Activated naive CD4-positive, alpha-beta T cell treated with anti-CD3 and anti-CD28 coated beads for 36 hours (primary cell): ENCODE measurements at regions not wholly inside any gene's neighbourhood (a gene's known extent, or its start where the extent isn't known, plus 50 kb on each side); places are given as distances from the start of the nearest gene placed in this dataset.
"Not testable (repeated sequence)": the region's sequence is repeated elsewhere in the genome, so short reads cannot be mapped to it uniquely, and the experiment has no call there.

Source experiments
- CTCF ChIA-PET: fragments of 350-600 bp; sonication (Branson Sonifier 250); formaldehyde crosslinking; loops from one replicate; lab custom pipeline; 2021; ENCODE audit warnings: antibody characterized with exemption; lab: Charles Lee
- DNase-seq: peaks from one replicate; pipeline ENCODE4 v3.0.0-alpha.2; 2020
- H3K27ac Mint-ChIP-seq: one replicate; pipeline ENCODE4 v1.8.0; 2021; ENCODE audit warnings: mild to moderate bottlenecking, mixed read lengths
- H3K27me3 Mint-ChIP-seq: one replicate; pipeline ENCODE4 v1.8.0; 2021; ENCODE audit warnings: low read depth, mixed read lengths
- H3K36me3 Mint-ChIP-seq: one replicate; pipeline ENCODE4 v1.8.0; 2021; ENCODE audit warnings: low read depth, mixed read lengths
- H3K4me1 Mint-ChIP-seq: one replicate; pipeline ENCODE4 v1.8.0; 2021; ENCODE audit warnings: low read depth, mixed read lengths
- H3K4me3 Mint-ChIP-seq: one replicate; pipeline ENCODE4 v1.8.0; 2021; ENCODE audit warnings: mild to moderate bottlenecking, moderate library complexity, mixed read lengths
- H3K9me3 Mint-ChIP-seq: one replicate; pipeline ENCODE4 v1.8.0; 2021; ENCODE audit warnings: mixed read lengths
- intact Hi-C: fragments of 100-400 bp; cut with micrococcal nuclease; formaldehyde crosslinking; loops from one replicate; pipeline ENCODE4 v1.15.1; 2023

DNA sequence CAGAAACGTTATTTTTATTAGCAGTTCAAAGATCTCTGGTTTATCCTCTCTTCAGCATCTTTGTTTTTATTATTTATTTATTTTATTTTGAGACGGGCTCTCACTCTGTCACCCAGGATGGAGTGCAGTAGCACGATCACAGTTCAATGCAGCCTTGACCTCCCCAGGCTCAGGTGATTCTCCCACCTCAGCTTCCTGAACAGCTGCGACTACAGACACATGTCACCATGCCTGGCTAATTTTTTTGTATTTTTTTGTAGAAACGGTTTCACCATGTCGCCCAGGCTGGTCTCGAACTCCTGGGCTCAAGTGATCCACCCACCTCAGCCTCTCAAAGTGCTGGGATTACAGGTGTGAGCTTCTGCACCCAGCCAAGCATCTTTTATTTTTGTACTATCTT, 147.7 kb downstream of the CDRT15L2 start:
- DNase-seq, intact Hi-C loops, H3K27ac Mint-ChIP-seq, H3K4me3 Mint-ChIP-seq, CTCF ChIA-PET, H3K9me3 Mint-ChIP-seq, H3K36me3 Mint-ChIP-seq, H3K4me1 Mint-ChIP-seq, H3K27me3 Mint-ChIP-seq: not testable (repeated sequence)

DNA sequence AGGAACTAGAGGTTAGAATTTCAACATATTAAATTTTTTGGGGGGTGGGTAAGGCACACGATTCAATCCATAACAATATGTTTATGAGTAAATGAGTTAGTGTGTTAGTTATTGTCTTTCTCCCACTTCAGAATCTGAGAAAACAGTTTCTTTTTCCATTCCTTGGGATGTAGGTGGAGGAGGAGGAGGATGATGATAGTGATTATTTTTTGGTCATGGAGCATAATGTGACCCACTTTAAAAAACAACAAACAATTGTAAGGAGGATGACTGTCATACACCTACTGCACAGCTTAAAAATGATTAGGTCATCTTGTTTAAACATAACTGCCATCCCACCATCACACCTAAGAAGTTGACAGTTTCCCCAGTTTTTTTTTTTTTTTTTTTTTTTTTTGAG, 148.7 kb downstream of the CDRT15L2 start:
- no peak overlapping the region for H3K27ac Mint-ChIP-seq
- no peaks in the 10 kb centered on the region for H3K9me3 Mint-ChIP-seq
- CTCF ChIA-PET = no interaction called here
- intact Hi-C loops = no loop called here
- no peaks in the 10 kb centered on the region for H3K36me3 Mint-ChIP-seq
- no peaks in the 10 kb centered on the region for H3K4me1 Mint-ChIP-seq
- no peak overlapping the region for H3K4me3 Mint-ChIP-seq
- no peak for DNase-seq
- peaks cover 5% of the 10 kb centered on the region for H3K27me3 Mint-ChIP-seq

DNA sequence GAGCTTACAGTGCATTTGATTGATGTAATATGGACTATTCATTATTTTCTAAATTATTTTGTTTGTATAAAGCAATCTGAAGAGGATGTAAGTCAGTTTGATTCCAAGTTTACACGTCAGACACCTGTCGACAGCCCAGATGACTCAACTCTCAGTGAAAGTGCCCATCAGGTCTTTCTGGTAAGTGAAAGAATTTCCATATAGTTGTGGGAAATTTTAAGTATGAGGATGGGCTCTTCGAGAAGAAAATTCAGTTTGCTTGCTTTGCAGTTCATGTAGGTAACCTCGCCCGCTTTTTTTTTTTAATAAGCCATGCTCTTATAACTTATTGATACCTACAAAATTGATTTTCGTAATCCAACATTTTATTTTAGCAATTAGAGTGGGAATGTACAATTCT, 151.6 kb downstream of the CDRT15L2 start:
- intact Hi-C loops, H3K4me3 Mint-ChIP-seq, H3K9me3 Mint-ChIP-seq, H3K27ac Mint-ChIP-seq, H3K27me3 Mint-ChIP-seq, DNase-seq, H3K36me3 Mint-ChIP-seq, H3K4me1 Mint-ChIP-seq, CTCF ChIA-PET: not testable (repeated sequence)

DNA sequence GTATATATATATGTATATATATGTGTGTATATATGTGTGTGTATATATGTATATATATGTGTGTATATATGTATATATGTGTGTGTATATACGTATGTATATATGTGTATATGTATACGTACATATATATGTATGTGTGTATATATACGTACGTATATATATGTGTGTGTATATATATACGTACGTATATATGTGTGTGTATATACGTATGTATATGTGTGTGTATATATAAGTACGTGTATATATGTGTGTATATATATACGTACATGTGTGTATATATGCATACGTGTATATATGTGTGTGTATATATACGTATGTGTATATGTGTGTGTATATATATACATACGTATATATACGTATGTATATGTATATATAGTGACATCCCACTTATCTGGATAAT, 154.4 kb downstream of the CDRT15L2 start:
- no peak overlapping the region for H3K27ac Mint-ChIP-seq
- H3K27me3 Mint-ChIP-seq = peaks cover 1% of the 10 kb centered on the region
- no peaks in the 10 kb centered on the region for H3K9me3 Mint-ChIP-seq
- CTCF ChIA-PET = no interaction called here
- intact Hi-C loops = no loop called here
- no peak overlapping the region for H3K4me3 Mint-ChIP-seq
- no peak for DNase-seq
- no peaks in the 10 kb centered on the region for H3K36me3 Mint-ChIP-seq
- no peaks in the 10 kb centered on the region for H3K4me1 Mint-ChIP-seq

DNA sequence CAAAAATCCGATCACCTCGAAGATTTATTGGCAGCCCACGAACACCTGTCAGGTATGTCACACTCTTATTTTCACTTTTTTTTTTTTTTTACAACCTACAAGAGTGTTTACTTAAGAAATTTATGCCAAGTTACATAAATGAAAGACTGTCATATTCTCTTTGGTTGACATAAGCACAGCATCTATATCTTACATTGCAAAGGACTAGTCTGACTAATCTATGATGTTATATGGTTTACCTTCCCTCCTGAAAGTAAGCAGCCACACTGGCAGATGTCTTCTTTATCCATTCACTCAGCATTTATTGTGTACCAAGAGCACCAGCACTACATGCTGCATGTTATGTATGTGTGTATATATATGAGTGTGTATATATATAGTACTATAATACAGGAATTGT, 156.3 kb downstream of the CDRT15L2 start:
- H3K4me1 Mint-ChIP-seq = no peaks in the 10 kb centered on the region

DNA sequence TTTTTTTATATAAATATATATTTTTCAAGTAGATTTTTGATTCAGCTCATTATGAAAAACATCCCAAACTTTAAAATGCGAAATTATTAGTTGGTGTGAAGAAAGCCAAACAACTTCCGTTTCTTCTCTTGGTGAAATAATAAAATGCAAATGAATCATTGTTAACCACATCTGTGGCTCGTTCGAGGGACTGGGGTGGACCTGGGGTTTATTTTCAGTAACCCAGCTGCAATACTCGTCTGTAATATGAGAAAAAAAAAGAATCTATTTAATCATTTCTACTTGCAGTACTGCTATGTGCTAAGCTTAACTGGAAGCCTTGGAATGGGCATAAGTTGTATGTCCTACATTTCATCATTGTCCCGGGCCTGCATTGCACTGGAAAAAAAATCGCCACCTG, 158.1 kb downstream of the CDRT15L2 start:
- H3K36me3 Mint-ChIP-seq, H3K27ac Mint-ChIP-seq, H3K4me3 Mint-ChIP-seq, H3K27me3 Mint-ChIP-seq, H3K9me3 Mint-ChIP-seq, intact Hi-C loops, H3K4me1 Mint-ChIP-seq, CTCF ChIA-PET, DNase-seq: not testable (repeated sequence)

More for the DNA sequence above, 156.3 kb downstream of the CDRT15L2 start:
- CTCF ChIA-PET = no interaction called here
- no peak for DNase-seq
- H3K4me3 Mint-ChIP-seq = no peak overlapping the region
- no peaks in the 10 kb centered on the region for H3K9me3 Mint-ChIP-seq
- no peaks in the 10 kb centered on the region for H3K36me3 Mint-ChIP-seq
- peaks cover 3% of the 10 kb centered on the region for H3K27me3 Mint-ChIP-seq
- H3K27ac Mint-ChIP-seq = no peak overlapping the region
- intact Hi-C loops = no loop called here

DNA sequence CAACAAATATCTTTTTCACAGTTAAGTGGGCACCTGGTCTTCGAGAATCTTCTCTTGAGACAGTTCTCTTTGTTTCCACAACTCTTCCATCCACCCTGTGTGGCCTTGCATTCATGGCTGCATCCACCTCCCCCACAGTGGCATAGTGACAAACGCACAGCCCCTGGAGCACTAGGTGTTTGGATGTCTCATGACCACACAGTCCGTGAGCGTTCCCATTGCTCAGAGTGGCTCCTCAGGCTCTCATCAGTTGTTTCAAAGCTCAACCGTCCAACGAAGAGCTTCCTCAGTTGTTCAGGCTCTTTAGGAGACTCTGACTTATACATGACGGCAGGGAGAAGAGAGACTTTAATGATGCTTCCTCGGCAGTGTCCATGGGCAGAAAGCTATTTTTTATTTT, 191.6 kb downstream of the CDRT15L2 start:
- DNase-seq = no peak
- intact Hi-C loops = no loop called here

DNA sequence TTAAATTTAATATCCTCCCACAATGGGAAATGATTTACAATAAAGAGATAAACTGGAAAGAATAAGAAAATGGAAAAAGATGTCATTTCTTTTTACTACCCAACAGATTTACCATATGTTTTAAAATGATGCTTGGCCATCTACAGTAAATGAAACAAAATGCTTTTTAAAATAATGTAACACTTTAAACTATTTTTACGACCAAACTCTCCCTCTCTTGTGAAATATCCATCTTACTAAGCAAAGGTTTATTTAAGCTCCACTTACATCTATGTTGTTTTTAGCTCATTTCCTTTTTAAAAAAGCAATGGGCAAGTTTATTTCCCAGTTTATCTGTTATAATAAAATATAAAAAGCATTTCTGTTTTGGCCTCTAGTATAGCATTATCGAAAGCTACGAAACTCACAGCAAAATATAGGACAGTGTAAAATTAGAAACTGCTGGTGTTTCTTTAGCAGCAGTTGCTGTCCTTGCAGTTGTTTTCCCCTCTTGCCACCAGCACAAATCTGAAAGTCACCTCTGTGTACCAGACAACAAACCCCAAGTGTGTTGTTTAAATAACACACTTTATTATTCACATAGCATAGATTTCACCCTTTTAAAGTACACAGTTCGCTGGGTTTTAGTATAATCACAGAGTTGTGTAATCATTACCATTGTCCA, 195.1 kb downstream of the CDRT15L2 start:
- Mint-ChIP-seq H3K27me3 (peaks cover 3% of the 10 kb centered on the region), H3K4me1 (no peaks in the 10 kb centered on the region)

More for the DNA sequence above, 191.6 kb downstream of the CDRT15L2 start:
- H3K27ac Mint-ChIP-seq = no peak overlapping the region
- H3K9me3 Mint-ChIP-seq = no peaks in the 10 kb centered on the region
- H3K4me3 Mint-ChIP-seq = no peak overlapping the region
- no peaks in the 10 kb centered on the region for H3K36me3 Mint-ChIP-seq
- CTCF ChIA-PET = no interaction called here
- H3K27me3 Mint-ChIP-seq = peaks cover 3% of the 10 kb centered on the region
- no peaks in the 10 kb centered on the region for H3K4me1 Mint-ChIP-seq

DNA sequence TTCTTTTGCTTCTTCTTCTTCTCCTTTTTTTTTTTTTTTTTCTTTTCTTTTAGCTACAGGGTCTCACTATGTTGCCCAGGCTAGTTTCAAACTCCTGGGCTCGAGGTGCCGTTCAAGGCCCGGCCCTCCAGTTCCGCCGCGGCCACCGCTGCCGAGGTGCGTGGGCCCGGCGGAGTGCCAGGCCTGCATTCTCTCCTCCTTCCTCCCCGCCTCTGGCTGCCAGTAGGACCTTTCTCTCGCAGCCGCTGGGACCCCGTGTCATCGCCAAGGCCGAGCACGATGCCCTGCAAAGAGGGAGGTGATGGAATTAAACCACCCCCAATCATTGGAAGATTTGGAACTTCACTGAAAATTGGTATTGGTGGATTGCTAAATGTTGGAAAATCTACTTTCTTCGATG, 195.8 kb downstream of the CDRT15L2 start:
- Mint-ChIP-seq H3K27ac (no peak overlapping the region), H3K36me3 (no peaks in the 10 kb centered on the region), H3K4me3 (no peak overlapping the region), H3K4me1 (no peaks in the 10 kb centered on the region), H3K9me3 (no peaks in the 10 kb centered on the region), H3K27me3 (peaks cover 3% of the 10 kb centered on the region)
- CTCF ChIA-PET = no interaction called here
- DNase-seq = no peak
- intact Hi-C loops = no loop called here

More for the DNA sequence above, 195.1 kb downstream of the CDRT15L2 start:
- Mint-ChIP-seq H3K4me3 (no peak overlapping the region), H3K27ac (no peak overlapping the region), H3K36me3 (no peaks in the 10 kb centered on the region), H3K9me3 (no peaks in the 10 kb centered on the region)
- CTCF ChIA-PET = no interaction called here
- DNase-seq = no peak
- intact Hi-C loops = no loop called here

DNA sequence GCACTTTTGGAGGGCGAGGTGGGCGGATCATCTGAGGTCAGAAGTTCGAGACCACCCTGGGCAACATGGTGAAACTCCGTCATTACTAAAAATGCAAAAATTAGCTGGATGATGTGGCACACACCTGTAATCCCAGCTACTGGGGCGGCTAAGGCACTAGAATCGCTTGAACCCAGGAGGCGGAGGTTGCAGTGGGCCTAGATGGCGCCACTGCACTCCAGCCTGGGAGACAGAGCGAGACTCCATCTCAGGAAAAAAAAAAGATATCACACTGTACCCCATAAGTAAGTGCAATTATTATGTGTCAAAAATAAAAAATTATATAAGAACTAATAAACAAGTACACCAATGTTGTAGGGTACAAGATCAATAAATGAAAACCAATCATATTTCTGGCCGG, 200.0 kb downstream of the CDRT15L2 start:
- CTCF ChIA-PET = no interaction called here
- intact Hi-C loops = no loop called here
- no peak overlapping the region for H3K4me3 Mint-ChIP-seq
- H3K27me3 Mint-ChIP-seq = peaks cover 7% of the 10 kb centered on the region
- no peaks in the 10 kb centered on the region for H3K9me3 Mint-ChIP-seq
- no peak overlapping the region for H3K27ac Mint-ChIP-seq
- H3K36me3 Mint-ChIP-seq = no peaks in the 10 kb centered on the region
- DNase-seq = no peak
- no peaks in the 10 kb centered on the region for H3K4me1 Mint-ChIP-seq

DNA sequence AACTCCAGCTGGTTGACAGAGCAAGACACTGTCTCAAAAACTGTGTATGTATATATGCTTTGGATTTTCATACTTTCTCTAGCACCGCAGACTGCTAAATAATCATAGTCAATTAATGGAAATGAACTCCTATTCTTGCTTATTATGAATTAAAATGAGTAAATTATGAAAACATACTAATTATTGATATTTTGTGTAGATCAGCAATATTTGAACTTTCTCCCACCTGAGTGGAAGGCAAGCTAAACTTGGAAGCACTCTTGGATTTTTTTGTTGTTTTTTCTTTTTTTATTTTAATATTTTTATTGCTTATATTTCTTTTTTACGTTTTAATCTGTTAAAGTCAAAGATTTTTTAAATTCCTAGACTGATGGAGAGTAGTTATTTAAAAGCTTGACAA, 201.7 kb downstream of the CDRT15L2 start:
- Mint-ChIP-seq H3K9me3 (no peaks in the 10 kb centered on the region), H3K36me3 (no peaks in the 10 kb centered on the region), H3K4me1 (no peaks in the 10 kb centered on the region), H3K27me3 (peaks cover 16% of the 10 kb centered on the region), H3K27ac (no peak overlapping the region), H3K4me3 (no peak overlapping the region)
- CTCF ChIA-PET = no interaction called here
- intact Hi-C loops = no loop called here
- DNase-seq = no peak

DNA sequence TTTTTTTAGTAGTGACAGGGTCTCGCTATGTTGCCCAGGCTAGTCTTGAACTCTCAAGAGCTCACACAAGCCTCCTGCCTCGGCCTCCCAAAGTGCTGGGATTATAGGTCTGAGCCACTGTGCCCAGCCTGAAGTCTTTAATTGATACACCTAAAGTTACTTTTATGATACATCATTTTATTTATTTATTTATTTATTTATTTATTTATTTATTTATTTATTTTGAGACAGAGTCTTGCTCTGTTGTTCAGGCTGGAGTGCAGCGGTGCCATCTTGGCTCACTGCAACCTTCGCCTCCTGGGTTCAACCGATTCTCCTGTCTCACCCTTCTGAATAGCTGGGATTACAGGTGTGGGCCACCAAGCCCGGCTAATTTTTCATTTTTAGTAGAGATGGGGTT, 202.3 kb downstream of the CDRT15L2 start:
- H3K27ac Mint-ChIP-seq, H3K36me3 Mint-ChIP-seq, H3K4me3 Mint-ChIP-seq, DNase-seq, H3K9me3 Mint-ChIP-seq, intact Hi-C loops, CTCF ChIA-PET, H3K4me1 Mint-ChIP-seq: not testable (repeated sequence)
- H3K27me3 Mint-ChIP-seq = peaks cover 16% of the 10 kb centered on the region

DNA sequence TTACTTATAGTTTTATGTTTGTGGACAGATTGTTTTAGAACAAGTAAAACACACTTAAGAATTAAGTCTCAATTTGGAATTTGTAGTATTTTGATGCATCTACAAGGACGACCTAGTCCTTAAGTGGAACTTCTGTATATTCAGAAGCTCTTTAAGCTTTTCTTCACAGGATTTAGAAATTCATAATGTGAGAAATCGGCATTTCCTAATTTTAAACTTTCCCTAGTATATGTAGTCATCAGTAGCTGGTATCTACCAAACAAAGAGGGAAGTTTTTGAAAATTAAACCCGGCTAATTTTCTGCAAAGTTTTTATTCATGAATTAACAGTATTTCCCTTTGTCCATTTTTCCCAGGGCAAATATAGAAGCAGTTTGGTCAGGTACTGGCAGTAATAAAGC, 203.6 kb downstream of the CDRT15L2 start:
- intact Hi-C loops = no loop called here
- Mint-ChIP-seq H3K4me1 (no peaks in the 10 kb centered on the region), H3K27ac (no peak overlapping the region), H3K9me3 (no peaks in the 10 kb centered on the region), H3K27me3 (peaks cover 16% of the 10 kb centered on the region), H3K36me3 (no peaks in the 10 kb centered on the region), H3K4me3 (no peak overlapping the region)
- CTCF ChIA-PET = no interaction called here
- no peak for DNase-seq
